Left lung (tissue), 4 donors: ENCODE measurements at regions not wholly inside any gene's neighbourhood (a gene's known extent, or its start where the extent isn't known, plus 50 kb on each side); places are given as distances from the start of the nearest gene placed in this dataset.

ENCODE experiments used
- ATAC-seq: fragments of 200-7000 bp; cut with Tn5 transposase; one replicate; pipeline ENCODE4 v1.9.1; 2020; ENCODE audit warnings: moderate library complexity
- DNase-seq, 4 donors: peaks; one replicate each; pipeline ENCODE4 v3.0.0-alpha.2; 2013 to 2020
- H3K27ac ChIP-seq, 2 donors: fragments of 200-600 bp; sonication (generic) in 1 of 2; one replicate each; pipeline versions ENCODE4 v1.5.0 to v1.8.0; 2020 to 2021
- H3K27me3 ChIP-seq, 2 donors: fragments of 200-600 bp; sonication (generic) in 1 of 2; one replicate each; pipeline versions ENCODE4 v1.5.0 to v1.8.0; 2020 to 2021
- H3K36me3 ChIP-seq, 2 donors: fragments of 200-600 bp; sonication (generic) in 1 of 2; one replicate each; pipeline versions ENCODE4 v1.5.0 to v1.8.0; 2020 to 2021
- H3K4me1 ChIP-seq, 2 donors: fragments of 200-600 bp; one replicate each; pipeline ENCODE4 v1.8.0; 2021
- H3K4me3 ChIP-seq, 2 donors: fragments of 200-600 bp; sonication (generic) in 1 of 2; one replicate each; pipeline versions ENCODE4 v1.5.0 to v1.8.0; 2020 to 2021; ENCODE audit warnings: mild to moderate bottlenecking in 1 of 2
- H3K9me3 ChIP-seq, 2 donors: fragments of 200-600 bp; sonication (generic) in 1 of 2; one replicate each; pipeline versions ENCODE4 v1.5.0 to v1.8.0; 2020 to 2021
- intact Hi-C, 2 donors: fragments of 100-400 bp; cut with DNase I; formaldehyde crosslinking; loops; one replicate each; pipeline versions ENCODE4 v1.11.2 to v1.14.2; 2022
- TF ChIP-seq, protein P1 (sequence below), 2 donors: fragments of 200-600 bp; sonication (generic) in 1 of 2; IDR thresholded peaks; one replicate each; pipeline versions ENCODE4 v1.5.0 to v1.8.0; 2021; ENCODE audit warnings: antibody characterized with exemption in 2 of 2
- donor health status: DM: no; HTN: yes; CAD: no.
- donor health status: DM: no; HTN: no; CAD: no.

DNA sequence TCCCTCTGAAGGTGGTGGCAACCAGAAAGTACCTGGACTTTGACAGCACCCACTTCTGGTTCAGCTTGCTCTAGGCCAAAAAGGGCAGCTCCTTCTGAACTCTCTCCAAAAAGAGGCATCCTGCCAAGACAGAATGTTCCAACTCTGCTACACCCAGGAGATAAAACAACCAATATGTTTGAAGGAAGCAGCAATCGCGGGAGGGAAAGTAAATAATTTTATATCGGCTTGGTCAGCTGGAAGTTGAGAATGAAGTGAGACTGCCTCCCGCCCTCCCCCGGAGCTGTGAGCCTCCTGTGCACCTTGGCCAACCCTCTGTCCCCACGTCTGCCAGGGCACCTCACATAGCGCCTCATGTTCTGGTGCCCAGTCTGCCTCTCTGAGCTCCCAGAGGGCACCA lies 130.3 kb upstream of the ATP1A1 start:
- H3K9me3 ChIP-seq, result no peaks in the 10 kb centered on the region
- intact Hi-C loops, result no loop called here
- H3K4me1 ChIP-seq, result peaks cover 0 to 4% of the 10 kb centered on the region in 2 donors
- DNase-seq (no peak), ATAC-seq (peak; percentile 41)
- TF ChIP-seq, protein P1, sequence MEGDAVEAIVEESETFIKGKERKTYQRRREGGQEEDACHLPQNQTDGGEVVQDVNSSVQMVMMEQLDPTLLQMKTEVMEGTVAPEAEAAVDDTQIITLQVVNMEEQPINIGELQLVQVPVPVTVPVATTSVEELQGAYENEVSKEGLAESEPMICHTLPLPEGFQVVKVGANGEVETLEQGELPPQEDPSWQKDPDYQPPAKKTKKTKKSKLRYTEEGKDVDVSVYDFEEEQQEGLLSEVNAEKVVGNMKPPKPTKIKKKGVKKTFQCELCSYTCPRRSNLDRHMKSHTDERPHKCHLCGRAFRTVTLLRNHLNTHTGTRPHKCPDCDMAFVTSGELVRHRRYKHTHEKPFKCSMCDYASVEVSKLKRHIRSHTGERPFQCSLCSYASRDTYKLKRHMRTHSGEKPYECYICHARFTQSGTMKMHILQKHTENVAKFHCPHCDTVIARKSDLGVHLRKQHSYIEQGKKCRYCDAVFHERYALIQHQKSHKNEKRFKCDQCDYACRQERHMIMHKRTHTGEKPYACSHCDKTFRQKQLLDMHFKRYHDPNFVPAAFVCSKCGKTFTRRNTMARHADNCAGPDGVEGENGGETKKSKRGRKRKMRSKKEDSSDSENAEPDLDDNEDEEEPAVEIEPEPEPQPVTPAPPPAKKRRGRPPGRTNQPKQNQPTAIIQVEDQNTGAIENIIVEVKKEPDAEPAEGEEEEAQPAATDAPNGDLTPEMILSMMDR (IDR thresholded peaks at IDR 0.05), result no peak
- peak overlapping the region in 1 of 2 donors; percentile 45 for H3K27ac ChIP-seq
- H3K36me3 ChIP-seq, result no peaks in the 10 kb centered on the region
- H3K27me3 ChIP-seq, result no peaks in the 10 kb centered on the region
- no peak overlapping the region for H3K4me3 ChIP-seq

DNA sequence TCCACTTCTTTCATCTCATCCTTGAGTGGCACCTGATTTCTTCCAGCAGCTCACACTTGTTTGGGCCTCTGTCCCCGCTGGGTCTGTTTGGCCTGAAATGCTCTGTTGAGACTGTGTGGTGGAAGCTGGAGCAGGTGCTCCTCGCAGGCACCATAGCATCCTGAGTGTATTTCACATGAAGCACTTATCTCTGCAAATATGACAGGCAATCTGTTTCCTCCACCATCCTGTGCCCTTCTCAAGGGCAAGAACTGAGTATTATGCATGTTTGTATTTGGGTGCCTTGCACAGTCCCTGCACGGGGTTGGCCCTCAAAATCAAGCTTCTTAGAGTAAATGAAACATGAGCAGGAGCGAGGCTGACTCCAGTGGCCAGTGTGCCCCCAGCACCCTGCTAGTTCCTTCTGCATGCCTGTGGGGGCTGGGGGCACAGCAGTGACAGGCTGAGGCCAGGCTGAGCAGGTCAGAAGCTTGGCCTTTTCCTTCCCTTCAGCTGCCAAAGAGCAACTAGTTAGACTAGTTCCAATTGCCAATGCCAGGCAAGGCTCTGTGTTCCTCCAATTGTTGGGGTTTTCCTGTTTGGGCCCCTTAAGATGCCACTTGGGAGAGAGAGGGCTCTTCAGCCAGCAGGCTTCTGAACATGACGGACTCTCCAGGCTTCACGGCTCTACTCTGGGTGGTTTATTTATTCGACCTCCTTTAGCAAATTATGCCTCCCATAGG lies 129.6 kb upstream of the ATP1A1 start:
- peak; percentile 28 to 88 (median 54) for DNase-seq
- peak overlapping the region; percentile 13 to 45 for H3K27ac ChIP-seq
- peak; percentile 92 for ATAC-seq

GRCh38 chr1:116246174-116246573 lies 126.9 kb upstream of the ATP1A1 start:
- TF ChIP-seq, protein P1 (IDR thresholded peaks at IDR 0.05), result no peak
- H3K9me3 ChIP-seq, result no peaks in the 10 kb centered on the region
- DNase-seq (no peak), ATAC-seq (no peak)
- intact Hi-C loops, result no loop called here
- H3K27ac ChIP-seq, result no peak overlapping the region
- H3K4me3 ChIP-seq, result no peak overlapping the region
- H3K36me3 ChIP-seq, result no peaks in the 10 kb centered on the region
- no peaks in the 10 kb centered on the region for H3K27me3 ChIP-seq
- peaks cover 0 to 4% of the 10 kb centered on the region in 2 donors for H3K4me1 ChIP-seq

More for the DNA sequence above, 129.6 kb upstream of the ATP1A1 start:
- H3K4me3 ChIP-seq, result no peak overlapping the region
- intact Hi-C loops, result no loop called here
- TF ChIP-seq, protein P1 (IDR thresholded peaks at IDR 0.05), result no peak
- H3K4me1 ChIP-seq, result peaks cover 0 to 4% of the 10 kb centered on the region in 2 donors
- no peaks in the 10 kb centered on the region for H3K36me3 ChIP-seq
- no peaks in the 10 kb centered on the region for H3K9me3 ChIP-seq
- H3K27me3 ChIP-seq, result no peaks in the 10 kb centered on the region

DNA sequence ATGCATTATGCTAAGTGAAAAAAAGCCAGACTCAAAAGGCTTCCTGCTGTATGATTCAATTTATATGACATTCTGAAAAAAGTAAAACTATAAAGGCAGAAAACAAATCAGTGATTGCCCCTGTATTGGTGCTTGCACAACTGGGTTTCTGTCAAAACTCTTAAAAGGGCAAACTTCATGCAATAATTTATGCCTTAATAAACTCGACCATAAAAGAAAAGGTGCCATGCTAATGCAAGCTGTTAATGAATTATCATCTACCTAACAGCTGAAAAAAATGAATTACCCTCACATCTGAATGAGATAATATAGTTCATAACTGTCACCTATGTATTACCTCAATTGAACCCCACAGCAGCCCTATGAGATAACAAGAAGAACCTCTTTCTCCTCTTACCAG lies 120.8 kb upstream of the ATP1A1 start:
- Histone ChIP-seq H3K27me3 (no peaks in the 10 kb centered on the region), H3K27ac (no peak overlapping the region)
- intact Hi-C loops, result no loop called here

DNA sequence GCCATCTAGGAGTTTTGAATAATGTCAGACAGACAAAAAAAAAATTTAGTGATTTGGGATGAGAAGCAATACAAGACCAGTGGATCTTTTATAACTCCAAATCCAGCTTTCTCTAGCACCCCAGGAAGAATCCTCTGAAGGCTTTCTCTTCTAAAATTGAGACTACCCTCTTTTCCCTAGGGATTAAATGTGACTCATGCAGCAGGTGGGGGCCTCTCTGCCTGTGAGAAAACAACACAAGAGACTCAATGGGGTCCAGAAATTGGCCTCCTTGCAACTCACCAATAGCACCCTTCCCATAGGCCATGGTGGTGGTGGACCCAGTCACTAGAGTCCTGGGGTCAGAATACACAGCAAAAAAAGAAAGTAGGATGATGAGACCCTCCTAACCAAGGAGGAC lies 120.3 kb upstream of the ATP1A1 start:
- intact Hi-C loops, result no loop called here
- Histone ChIP-seq H3K9me3 (no peaks in the 10 kb centered on the region), H3K27me3 (no peaks in the 10 kb centered on the region), H3K36me3 (no peaks in the 10 kb centered on the region), H3K4me1 (no peaks in the 10 kb centered on the region), H3K27ac (no peak overlapping the region), H3K4me3 (no peak overlapping the region)
- ATAC-seq (no peak), DNase-seq (no peak)
- TF ChIP-seq, protein P1 (IDR thresholded peaks at IDR 0.05), result no peak

More for the DNA sequence above, 120.8 kb upstream of the ATP1A1 start:
- no peaks in the 10 kb centered on the region for H3K9me3 ChIP-seq
- ATAC-seq (no peak), DNase-seq (no peak)
- H3K4me1 ChIP-seq, result no peaks in the 10 kb centered on the region
- TF ChIP-seq, protein P1 (IDR thresholded peaks at IDR 0.05), result no peak
- no peak overlapping the region for H3K4me3 ChIP-seq
- H3K36me3 ChIP-seq, result no peaks in the 10 kb centered on the region
